NCI-H2081 treated with DMSO at 0.1 percent for 48 hours (cell line): ENCODE measurements at regions not wholly inside any gene's neighbourhood (a gene's known extent, or its start where the extent isn't known, plus 50 kb on each side); places are given as distances from the start of the nearest gene placed in this dataset.

Source experiments
- DNase-seq: peaks from one replicate; lab custom pipeline; 2025; lab: John Stamatoyannopoulos, UW

DNA sequence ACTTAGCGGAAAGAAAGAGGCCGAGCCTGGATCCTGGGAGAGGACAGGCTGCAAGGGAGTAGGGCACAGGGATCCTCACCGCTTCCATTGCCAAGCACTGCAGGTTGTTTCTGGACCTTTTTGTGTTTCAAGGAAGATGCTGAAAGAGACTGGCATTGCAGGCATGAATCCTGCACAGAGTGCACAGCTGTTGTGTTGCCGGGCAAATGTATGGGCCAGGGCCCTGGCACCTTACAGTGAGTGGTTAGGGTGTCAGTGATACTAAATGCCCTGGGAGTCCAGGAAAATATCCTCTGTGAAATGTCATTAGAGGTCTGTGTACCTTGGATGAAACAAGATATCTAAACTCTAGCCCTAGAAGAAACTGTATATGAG lies 145.5 kb upstream of the FGGY start:
- no peak for DNase-seq

GRCh38 chr1:59151860-59152259 lies 145.0 kb upstream of the FGGY start:
- DNase-seq: no peak

GRCh38 chr1:59152511-59152910 lies 144.4 kb upstream of the FGGY start:
- no peak for DNase-seq

DNA sequence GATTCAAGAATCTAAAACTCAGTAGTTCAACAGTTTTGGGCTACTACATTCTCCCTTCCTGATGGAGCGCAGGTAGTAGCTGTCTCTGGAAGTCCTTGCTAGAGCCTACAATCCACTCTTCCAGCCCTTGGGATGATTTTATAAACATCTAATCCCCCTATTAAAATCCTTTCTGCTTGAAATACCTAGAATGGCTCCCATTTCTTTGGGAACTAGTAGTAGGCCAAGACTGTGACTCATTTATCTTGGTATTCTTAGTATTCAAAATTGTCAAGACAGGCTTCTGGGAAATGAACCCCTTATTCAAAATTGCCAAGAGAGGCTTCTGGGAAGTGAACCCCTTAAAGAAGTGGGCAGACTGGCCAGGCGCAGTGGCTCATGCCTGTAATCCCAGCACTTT lies 142.5 kb upstream of the FGGY start:
- DNase-seq: no peak

DNA sequence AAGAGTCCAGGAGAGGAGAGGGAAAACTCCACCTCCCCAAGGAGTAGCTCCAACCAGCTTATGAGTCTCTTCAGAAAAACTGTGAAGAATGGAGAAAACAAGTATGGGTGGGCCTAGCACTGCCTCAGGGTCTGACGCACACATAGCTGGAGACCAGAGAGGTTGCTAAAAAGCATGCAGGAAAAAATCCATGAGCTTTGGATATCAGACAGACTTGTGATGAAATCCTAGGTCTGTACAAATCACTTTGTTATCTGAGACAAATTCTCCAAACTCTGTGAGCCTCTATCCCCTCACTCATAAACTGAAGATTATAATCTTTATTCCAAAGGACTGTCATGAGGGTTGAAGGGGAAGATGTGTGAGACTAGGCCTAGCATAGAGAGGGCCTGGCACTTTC lies 141.5 kb upstream of the FGGY start:
- no peak for DNase-seq

DNA sequence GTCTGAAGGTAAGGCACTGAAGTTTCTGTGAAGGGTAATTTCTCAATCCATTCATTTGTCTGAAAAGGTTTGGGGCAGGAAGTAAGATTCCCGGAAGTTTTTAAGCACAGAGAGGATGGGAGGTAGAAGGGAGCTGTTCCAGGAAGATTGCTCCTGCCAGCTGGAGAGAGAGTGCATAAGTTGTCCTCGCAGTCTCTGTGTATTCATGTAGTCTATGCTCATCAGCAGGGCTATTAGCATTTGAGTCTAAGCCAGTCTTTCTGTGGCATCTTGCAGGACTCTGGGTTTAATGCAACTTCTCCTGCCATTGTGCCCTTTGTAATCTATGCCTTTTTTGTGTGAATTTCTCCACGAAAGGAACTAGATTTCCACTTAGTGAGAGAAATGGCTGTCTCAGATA lies 140.8 kb upstream of the FGGY start:
- no peak for DNase-seq

- no peak for DNase-seq
Observed at GRCh38 chr1:59156526-59157199, 140.2 kb upstream of the FGGY start.

GRCh38 chr1:59158321-59158720 lies 138.6 kb upstream of the FGGY start:
- DNase-seq: no peak

GRCh38 chr1:59159557-59160203 lies 137.2 kb upstream of the FGGY start:
- DNase-seq: no peak

DNA sequence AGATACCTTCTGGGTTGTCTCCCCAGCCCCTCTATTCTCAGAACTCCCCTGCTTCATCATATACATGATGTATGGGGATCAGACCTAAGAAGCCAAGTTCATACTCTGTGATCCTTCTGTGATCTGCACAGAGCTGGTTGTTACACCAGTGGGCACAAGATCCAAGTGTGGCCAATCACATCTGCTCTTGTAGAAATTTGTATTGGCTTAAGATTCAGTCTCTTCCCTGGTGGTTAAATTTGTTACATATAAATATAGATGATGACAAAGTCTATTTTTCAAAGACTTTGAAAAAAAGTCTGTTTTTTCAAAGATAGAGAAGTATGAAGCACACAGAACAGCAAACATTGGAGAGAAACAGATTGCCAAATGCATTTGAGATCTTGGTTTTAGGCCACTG lies 135.8 kb upstream of the FGGY start:
- no peak for DNase-seq

DNA sequence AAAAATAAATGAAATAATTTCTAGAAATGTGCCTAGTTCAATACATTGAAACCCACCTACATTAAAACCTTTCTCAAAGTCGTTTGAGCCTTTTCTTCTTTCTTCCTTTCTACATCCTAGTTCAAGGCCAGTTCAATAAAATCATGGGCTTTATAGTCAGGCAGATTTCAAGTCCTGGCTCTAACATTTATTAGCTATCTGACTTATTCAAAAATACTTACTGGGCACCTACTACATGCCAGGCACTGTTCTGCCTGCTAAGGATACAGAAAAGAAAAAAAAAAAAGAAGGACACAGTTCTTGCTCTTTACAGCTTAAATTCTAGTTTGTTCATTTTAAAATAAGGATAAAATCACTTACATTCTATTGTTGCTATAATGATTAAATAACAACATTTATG lies 134.2 kb upstream of the FGGY start:
- DNase-seq: no peak

GRCh38 chr1:59163268-59164092 lies 133.4 kb upstream of the FGGY start:
- no peak for DNase-seq

DNA sequence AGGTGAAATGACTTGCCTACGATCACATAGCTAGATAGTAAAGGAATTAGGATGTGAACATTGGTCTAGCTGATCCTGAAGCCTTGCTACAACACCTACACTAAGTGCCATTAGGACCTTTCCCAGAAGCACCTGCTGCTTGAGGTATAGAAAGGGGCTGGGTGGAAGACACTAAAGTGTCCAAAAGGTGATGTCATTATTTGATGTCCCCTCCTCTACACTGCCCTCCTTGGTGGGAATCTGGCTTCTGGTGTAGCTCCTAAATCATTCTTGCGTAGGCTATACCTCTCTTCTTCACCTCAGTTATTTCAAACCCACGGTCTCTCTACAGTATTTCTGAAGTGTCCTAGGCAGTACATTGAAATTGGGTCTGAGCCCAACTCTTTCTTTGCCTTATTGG lies 132.5 kb upstream of the FGGY start:
- no peak for DNase-seq

DNA sequence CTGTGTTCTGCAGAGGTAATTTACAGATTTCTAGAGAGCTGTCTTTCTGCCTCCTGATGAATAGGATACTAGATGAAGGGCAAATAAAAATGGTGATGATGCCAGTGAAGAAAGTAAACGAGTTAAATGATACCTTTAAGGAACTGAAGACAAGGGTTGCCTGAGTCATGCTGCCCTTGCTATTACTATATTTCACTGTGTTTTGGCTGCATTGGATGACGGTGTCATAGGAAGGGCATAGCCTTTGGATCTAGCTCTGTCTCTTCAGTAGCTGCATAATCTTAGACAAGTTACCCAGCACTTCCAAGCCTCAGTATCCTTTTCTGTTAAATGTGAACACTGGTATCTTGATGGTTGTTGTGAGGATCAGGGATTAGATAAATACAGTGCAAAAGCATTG lies 131.5 kb upstream of the FGGY start:
- DNase-seq: no peak

- DNase-seq: no peak
Observed at GRCh38 chr1:59169703-59170102, 127.2 kb upstream of the FGGY start.

GRCh38 chr1:59170659-59171058 lies 126.2 kb upstream of the FGGY start:
- DNase-seq: no peak

DNA sequence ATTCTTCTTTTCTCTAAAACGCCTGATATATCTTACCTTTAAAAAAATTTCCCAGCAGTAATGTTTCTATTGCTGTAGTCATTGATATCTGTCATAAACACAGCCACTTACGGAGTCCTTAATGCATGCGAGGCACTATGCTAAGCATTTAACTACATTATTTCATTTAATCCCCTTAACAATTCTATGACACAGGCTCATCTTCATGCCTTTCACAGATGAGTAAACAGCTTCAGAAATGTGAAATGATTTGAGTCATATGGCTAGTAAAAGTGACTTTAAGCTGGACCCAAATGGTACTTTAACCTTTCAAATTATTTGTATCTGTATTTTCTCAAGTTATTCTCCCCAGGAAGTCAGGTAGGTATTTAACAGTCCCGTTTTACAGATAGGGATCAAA lies 125.1 kb upstream of the FGGY start:
- no peak for DNase-seq

DNA sequence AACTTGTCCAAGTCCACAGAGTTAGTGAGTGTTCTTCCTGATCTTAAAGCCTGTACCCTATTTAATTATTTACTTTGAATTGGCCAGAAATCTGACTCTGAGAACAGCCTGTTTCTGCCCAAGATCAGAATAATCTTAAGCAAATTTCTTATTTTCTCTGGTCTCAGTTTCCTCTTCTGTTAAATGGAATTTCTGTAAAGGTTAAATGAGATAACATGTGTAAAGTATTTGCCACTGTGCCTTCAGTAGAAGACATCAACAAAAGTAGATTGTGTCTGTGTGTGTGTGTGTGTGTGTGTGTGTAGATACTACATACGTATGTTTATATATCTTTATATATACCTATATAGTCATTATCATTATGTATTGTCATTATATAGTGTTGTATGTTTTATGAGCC lies 124.2 kb upstream of the FGGY start:
- no peak for DNase-seq

DNA sequence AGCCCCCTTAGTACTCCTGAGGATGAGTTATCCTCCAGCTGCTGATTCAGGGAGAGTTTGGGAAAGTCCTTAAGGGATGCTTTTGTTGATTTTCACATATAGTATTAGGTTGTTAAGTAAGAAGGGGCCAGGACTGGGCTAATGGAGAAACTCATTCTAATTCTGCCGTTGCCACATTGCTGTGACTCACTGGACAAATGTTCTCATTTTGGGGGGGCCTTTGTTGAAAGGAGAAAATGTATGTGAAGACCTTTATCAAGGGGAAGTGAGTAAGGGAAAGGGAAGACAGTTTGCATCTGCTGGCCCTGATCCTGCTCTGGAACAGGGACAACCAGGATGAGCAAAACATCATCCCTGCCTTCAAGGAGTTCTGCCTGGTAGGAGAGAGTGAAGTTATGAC lies 123.2 kb upstream of the FGGY start:
- no peak for DNase-seq

DNA sequence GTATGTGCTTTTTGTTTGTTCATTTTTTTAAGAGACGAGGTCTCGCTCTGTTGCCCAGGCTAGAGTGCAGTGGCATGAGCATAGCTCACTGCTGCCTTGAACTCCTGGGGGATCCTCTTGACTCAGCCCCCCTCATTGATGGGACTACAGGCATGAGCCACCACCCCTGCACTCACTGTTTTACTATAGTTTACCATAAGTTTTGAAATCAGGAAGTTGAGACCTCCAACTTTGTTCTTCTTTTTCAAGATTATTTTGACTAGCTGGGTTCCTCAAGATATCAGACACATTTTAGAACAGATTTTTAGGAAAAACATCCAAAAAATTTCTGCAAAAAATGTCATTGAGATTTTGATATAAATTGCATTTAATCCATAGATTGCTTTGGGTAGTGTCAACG lies 120.4 kb upstream of the FGGY start:
- no peak for DNase-seq

DNA sequence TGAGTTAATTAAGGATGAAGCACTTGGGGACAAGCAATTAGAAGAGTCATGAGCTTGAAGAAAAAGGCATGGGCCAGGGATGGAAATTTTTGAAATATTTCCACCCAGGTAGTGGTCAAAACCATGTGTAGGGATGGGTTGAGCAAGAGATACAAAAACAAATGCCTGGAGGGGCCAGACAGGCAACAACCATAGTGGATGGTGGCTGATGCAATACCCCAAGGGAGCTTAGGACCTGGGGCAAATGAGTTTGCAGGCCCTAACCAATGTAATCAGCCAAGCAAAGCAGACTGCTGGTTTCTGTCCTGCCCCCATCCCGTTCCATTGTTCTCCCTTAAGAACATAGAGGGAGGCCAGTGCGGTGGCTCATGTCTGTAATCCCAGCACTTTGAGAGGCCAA lies 119.1 kb upstream of the FGGY start:
- DNase-seq: no peak

GRCh38 chr1:59178339-59179187 lies 118.3 kb upstream of the FGGY start:
- DNase-seq: no peak
